GM19023 (cell line): ENCODE measurements at regions not wholly inside any gene's neighbourhood (a gene's known extent, or its start where the extent isn't known, plus 50 kb on each side); places are given as distances from the start of the nearest gene placed in this dataset.

Experiments
- ATAC-seq: cut with Tn5 transposase; IDR thresholded peaks from one replicate; pipeline ENCODE4 v1.9.1; 2021; ENCODE audit warnings: mild to moderate bottlenecking, moderate library complexity; ENCODE audit not compliant: unreplicated experiment

DNA sequence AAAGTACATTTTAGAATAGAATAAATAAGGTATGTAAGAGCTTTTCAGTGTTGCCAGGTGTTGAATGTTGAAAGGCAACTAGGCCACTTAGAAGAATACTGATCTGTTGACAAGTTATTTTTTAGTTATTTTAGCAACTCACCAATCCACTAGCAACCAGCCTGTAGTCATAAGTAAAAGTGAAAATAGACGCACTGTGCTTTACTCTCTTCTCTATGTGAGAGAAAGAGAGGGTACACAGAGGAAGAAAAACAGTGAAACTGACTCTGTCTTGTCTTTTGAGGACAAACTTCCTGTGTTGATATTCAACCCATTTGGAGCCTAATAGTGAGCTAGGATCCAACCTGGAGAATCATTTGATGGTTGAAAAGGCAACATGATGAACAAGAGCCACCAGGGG, 327.1 kb upstream of the GOLIM4 start:
- no peak for ATAC-seq

DNA sequence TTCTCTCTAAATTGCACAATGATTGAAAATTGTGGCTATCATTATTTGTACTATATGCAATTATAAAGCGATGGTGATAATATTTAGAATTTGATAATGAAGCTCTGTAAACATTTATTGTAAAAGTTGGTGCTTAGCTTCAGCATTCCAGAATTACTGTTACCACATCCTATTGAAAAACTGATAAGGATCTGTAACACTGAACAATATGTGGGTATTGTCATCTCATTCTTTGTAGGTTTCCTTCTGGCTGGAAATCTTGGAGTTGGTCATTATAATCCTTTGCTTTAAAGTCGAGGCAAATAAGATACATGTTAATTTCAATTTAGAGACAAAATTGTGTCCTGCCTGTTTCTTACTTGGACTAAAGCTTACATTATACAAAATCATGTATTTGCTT, 323.4 kb upstream of the GOLIM4 start:
- no peak for ATAC-seq

DNA sequence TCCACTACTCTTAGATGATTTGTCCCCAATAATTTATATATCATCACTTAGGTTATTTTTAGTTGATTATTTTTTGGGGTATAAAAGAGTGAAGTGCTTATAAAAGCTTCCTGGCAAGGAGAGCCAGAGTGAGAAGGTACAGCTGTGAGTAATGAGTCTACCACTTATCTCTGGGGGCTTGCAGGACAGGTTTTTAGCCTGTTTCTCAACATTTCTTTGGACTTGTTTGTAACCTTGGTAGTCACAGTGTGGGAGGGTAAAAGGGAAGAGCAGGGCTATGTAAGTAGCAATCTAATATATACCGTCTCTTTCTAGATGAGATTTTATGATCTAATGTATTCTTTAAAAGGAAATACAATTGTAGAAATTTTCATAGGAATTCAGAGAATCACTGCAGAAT, 321.3 kb upstream of the GOLIM4 start:
- no peak for ATAC-seq

DNA sequence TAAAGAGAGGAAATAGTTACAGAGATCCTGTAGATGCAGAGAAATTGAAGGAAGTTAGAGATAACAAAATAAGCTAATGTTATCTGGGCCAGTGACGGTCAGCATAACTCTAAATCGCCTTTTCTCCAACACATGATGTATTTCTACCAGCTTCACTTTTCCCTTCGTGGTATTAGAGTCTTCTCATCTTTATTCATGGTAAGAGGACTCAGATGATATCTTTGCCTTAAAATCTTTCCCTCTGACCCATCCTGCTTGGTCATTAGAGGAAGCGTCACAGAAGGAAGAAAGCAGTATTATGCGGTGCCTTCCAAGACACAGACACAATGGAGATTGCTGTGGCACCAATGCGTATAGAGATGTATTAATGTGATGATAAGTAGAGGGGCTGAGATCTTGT, 320.7 kb upstream of the GOLIM4 start:
- ATAC-seq: no peak

DNA sequence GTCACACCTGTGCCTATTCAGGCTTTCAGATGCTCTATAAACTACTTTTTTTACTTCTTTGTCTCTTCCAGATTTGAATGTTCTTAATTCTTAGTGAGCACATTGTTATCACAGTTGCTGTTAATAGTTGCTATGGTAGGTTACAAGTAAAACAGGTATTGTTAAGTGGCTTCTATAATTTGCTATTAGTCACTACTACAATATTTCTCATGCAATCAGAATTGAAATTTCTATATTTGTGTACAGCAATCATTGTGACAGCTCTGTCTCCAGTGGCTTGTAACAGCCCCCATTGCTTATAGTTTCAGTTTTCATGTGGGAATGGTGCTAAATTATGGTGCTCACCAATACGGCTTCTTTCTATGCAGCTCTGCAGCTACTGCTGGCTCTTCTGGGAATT, 318.4 kb upstream of the GOLIM4 start:
- ATAC-seq: no peak

DNA sequence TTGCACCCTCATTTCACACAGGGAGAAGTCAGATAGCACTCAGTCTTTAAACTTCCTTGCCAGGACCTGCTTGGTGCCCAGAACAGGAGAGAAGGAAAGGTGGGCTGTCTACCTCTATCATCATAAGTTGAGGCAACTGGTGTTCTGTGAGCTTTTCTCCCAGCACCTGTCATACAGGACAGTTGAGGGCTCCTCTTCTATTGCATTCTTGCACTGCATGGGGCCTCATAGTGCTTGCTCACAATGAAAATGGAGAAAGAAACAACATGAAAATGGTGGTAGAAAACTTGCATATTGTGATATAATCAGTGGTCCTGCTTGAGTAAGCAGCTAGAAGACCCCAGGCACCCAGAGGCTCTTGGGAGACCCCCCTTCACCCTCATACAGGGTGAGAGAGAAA, 311.7 kb upstream of the GOLIM4 start:
- ATAC-seq: no peak

DNA sequence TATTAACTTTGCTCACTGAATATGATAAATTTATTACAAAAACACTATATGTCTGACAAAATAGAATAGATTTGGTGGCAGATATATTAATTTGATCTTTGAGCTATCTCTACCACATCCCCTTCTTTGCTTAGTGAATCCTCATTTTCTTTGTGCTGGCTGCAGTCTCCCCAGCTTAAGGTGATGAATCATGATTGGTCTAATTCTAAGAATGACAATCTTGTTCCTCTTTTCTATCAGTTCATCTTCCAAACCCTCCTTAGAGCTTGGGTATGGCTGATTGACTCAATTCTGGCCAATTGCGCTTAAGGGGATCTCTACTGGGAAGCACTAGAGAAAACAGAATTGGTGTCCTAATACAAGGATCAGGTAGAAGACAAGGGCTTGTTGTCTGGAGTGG, 309.6 kb upstream of the GOLIM4 start:
- no peak for ATAC-seq

DNA sequence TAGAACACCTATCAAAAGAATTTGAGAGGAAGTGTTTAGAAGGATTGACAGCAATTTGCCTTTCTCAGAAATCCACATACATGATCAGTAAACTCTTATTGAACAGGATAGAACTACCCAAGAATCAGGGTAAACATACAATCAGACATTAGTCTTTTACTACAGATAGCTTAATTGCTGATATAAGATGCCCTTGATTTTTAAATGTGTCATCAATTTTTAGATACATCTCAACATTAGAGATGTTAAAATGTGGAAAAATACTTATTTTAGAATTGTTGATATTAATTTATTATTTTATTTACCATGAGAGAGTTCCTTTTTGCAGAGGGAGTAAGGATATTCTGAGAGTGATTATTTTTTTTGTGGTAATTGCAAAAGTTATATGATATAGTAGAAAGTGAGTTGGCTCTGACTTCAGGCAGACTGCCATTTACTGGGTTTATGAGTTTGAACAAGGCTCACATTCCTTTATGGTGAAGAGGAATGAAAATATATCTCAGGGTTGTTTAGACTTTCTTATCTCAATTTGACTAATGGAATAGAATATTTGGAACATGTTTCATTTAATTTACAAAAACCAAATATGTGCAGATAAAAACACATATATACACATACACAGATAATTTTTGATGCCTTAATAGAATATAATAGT, 302.8 kb upstream of the GOLIM4 start:
- no peak for ATAC-seq

DNA sequence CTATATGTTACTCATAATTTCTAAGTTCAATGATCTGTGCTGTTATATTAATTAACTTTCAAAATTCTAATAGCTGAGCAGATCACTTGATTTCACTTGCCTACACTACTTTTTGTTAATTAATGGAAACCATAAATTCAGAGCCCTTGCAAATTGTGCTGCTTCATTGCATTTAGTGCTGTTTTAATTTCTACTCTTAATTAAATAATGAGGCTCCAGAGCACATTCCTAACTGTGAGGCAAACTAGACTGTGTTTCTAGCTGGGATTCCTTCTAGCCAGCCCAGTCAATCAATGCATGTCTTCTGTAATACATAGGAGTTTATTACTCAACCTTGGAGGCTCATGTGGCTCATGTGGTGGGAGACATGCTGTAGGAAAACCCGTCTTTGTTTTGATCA, 301.1 kb upstream of the GOLIM4 start:
- no peak for ATAC-seq

DNA sequence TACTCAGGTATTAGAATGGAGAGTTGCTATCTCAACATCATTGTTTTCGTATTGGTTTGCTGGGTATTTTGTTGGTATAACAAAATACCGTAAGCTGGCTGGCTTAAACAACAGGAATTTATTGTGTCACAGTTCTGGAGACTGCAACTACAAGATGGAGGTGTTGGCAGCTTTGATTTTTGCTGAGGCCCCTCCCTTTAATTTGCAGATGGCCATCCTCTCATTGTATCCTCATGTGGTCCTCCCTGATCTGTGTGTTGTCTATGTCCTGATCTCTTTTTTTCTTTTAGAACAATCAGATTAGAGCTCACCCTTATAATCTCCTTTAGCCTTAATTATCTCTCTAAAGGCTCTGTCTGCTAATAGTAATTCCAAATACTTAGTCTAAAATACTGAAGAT, 299.8 kb upstream of the GOLIM4 start:
- no peak for ATAC-seq

DNA sequence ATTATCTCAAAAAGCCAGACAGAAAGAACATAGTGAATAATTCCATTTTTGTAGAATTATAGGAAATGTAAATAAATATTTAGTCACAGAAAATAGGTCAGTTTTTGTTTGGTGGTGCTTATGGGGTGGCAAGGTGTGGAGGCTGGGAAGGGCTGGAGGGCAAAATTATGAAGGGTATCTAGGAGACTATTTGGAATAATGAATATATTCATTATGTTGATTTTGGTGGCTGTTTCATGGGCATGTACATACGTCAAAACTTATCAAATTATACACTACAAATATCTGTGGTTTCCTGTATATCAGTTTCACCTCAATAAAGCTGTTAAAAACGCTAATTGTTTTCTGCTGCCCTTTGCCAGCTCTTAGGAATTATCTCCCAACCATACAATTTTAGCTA, 298.7 kb upstream of the GOLIM4 start:
- no peak for ATAC-seq

DNA sequence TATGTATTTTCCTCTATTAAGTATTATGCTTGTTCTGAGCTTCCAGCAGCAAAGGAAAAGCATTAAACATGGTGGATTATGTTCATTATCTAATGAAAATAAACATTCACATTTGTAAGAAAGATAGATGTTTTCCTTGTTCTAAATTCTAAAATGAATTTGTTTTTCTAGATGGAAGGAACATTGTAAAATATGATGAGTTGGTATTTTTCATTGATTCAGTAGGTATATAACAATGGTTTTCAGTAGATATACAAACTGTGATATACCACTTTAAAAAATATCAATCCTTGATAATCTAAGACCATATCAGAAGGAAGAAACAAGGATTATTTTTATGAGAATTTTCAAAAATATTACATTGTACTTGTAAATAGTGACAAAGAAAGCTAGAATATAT, 290.6 kb upstream of the GOLIM4 start:
- ATAC-seq: no peak

DNA sequence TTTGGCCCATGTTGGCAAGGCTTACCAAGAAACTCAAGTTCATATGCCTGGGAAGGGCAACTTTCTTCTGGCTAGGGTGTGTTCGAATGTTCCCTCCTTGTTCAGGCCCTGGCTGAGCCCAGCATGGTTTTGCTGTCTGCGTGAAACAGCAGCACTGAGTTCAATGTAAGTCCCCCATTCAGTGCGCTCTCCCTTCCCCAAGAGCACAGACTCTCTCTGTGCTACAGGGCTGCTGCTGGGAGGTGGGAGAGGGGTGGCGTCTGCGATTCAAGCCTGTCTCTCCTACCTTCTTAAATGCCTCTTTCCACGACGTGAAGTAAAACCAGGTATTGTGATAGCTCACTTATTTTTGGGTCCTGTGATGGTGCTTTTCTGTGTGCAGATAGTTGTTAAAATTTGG, 289.3 kb upstream of the GOLIM4 start:
- ATAC-seq: no peak

DNA sequence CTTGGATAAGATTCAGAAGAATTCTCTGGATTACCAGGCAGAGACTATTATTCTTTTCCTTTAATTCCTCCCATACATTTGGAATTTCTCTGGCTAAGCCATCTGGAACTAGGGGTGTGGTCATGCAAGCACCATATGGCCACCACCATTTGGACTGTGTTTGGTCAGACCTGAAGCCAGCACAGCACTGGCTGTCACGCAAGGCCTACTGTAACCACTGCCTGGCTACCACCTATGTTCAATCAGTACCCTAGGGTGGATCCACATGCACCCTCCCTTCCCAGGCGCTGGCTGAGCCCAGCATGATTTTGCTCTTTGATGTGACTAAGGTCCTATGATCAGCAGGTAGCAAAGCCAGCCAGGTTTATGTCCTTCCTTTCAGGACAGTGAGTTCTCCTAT, 287.8 kb upstream of the GOLIM4 start:
- ATAC-seq: no peak

DNA sequence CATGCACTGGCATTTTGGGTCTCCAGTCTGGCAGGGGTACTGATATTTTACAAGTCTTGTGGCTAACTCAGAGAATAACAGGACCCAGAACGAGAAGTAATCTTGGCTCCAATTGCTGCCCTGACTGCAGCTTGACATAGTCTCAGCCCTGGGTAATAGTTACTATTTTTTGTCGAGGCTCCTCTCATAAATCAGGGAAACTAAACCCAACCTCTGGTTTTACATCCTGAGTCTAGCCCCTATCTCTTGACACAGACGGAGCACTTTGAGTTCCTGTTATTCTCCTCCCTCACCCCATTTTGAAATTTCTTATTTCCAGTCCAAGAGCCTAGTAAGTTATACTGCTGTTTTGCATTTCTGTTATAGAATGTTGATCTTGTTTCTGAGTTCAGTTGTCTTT, 276.1 kb upstream of the GOLIM4 start:
- ATAC-seq: no peak

DNA sequence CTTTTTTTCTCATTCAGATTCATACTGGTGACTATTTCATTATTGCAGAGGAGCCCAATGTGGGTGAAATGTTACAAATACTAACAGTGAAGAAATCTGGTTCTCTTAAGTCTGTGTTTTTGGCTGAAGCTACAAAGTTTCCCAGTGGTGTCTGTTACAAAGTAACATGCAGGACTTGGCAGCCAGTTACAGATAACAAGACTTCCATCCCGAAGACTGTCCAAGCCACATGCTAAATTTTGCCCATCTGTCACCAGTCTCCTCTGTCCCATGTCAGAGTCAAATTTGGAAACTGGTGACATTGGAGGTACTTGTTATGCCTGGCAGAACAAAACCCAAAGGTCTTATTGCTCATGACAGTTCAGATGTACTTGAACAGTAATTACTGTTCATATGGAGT, 269.2 kb upstream of the GOLIM4 start:
- no peak for ATAC-seq

DNA sequence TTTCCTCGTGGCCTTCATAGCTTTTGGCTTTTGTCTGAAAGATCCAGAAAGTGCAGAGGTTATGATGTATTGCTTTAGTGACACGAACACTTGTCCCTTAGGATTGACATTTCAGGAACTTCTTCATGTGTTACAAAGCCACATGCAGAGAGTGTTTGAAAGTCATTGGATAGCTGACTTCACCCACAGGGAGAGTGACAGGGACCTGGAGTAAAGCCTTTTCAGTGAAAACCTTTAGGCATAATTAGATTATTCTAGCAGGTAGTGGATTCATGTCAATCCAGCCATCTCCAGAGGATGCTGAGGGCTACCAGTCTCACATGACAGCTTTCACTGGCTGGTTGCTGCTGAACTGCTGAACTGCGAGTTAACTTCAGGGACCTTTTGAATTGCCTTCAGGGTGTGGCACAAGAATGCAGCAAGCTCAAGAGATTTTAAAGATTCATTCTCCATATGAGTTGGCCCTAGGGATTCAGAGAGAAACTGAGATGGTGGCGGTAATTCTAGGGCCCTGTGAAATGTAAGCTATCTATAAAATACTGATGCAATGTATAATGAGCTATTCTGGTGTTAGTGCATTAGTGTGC, 267.0 kb upstream of the GOLIM4 start:
- no peak for ATAC-seq

DNA sequence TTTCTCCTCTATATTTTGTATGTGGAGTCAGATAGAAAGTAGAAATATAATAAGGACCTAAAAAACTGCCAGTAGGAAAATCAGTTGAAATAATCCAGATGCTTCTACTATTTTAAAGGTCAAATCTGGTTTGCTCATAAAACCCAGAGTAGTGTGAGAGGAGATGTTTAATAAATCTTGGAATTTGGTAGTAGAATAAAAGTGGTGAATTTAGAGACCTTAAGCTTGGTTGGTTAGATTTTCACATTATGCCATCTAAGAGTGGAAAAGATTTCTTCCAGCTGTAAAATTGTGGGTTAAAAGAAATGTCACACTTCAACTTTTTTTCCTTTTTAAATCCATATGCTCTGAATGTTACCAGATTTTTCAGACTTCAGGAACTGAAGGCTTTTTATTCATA, 266.4 kb upstream of the GOLIM4 start:
- no peak for ATAC-seq

DNA sequence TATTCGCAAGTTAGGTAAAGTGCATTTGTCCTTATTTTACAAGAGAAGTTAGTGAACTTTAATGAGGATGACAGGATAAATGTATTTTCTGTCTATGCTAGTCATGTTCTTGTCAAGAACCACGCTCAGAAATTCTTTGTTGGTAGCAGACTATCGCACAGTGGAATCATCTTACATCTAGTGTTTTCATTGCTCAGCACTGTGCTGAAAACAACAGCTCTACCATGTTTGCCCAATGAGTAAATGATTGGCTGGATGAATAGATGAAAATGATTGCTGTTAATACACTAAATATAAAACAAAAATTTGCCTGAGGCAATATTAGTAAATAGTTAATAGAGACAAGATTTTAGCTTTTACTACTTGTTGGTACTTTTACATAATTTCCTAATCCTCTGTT, 265.3 kb upstream of the GOLIM4 start:
- no peak for ATAC-seq

DNA sequence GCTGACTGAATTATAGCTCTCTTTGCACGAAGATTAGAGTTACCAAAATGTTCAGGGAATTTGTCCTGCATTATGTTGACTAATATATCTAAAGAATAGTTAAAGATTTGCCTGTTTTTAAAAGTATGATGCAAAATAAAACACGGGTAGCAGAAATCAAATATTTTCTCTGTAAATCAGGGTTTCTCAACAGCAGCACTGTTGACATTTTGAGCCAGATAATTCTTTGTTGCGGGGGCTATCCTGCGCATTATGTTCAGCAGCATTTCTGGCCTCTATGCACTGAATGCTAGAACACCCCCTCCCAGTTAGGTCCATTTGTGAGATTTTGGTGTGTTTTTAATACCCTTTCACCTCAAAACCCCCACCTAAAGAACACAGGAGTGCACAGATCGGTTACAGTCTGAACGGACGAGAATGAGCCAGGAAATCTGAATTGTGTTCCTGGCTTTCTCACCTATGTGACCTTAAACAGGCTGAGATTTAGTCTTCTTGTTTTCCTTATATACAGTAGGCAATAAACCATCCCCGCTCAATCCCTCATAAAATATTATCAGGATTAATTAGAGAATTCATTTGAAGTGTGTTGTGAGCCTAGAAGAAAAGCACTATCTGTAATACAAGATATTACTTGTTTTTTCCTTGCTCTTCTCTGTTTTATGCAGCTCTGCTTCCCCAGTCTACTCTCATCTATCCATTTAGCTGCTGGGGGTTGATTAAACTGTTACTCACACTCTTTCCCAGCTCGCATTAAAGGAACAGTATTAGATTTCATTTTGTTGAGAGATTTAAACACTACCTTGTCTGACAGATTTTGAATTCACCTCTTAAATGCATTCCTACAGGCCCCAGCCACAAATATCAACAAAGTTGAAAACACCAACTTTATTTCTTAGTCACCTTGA, 247.5 kb upstream of the GOLIM4 start:
- ATAC-seq: no peak

DNA sequence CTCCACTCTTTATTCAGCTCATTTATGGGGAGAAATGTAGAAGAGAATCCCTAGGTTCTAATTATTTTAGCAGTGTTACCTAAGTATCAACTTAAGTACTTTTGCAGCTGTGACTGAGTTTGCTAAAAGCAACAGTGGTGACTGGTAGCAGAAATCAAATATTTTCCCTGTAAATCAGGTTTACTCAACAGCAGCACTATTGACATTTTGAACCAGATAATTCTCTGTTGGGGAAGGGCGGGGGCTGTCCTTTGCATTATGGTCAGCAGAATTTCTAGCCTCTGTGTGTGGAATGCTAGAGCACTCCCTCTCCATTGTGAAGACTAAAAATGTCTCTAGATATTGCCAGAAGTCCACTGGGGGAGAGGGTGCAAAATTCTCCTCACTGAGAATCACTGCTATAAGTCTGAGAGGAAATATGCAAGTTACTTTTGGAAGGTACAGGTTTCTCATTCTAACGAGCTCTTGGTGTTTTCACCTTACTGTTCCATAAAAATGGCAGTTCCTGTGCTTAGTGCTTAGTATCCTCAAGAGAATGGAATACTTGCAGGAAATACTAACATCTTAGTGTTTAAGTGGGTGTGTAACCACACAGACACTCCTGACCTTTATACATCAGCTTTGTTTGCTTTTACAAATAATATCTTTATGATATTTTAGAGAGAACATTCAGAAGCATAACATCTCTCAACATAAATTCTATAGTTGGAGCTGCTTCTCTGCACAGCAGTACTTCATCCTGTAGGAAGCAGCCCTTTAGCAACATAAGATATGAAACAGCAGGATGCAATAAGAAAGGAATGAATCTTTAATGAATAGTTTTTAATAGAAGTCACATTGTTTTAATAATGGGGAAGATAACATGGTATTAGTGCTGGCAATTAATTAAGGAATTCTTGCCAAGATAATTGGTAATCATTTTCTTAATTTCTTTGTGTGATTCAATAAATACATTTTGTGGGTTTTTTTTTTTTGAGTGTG, 246.5 kb upstream of the GOLIM4 start:
- no peak for ATAC-seq
